GM12873 (cell line): ENCODE measurements at regions not wholly inside any gene's neighbourhood (a gene's known extent, or its start where the extent isn't known, plus 50 kb on each side); places are given as distances from the start of the nearest gene placed in this dataset.

Experiments used
- CTCF ChIP-seq: IDR thresholded peaks from 2 replicates; pipeline ENCODE4 v1.5.1; 2012; ENCODE audit warnings: low read depth, mild to moderate bottlenecking, moderate library complexity, low read length, control low read depth; ENCODE audit not compliant: insufficient read depth; ENCODE audit errors: missing control alignments

- TF ChIP-seq CTCF, result no peak
These were observed 117.1 kb downstream of the PHETA1 start for GRCh38 chr12:111251787-111252186.

- TF ChIP-seq CTCF, result no peak
These were observed 117.7 kb downstream of the PHETA1 start for GRCh38 chr12:111251058-111251730.

GRCh38 chr12:111250251-111250881 lies 118.5 kb downstream of the PHETA1 start:
- no peak for TF ChIP-seq CTCF

- TF ChIP-seq CTCF, result no peak
These were observed 119.1 kb downstream of the PHETA1 start for GRCh38 chr12:111249757-111250156.

GRCh38 chr12:111249018-111249370 lies 119.9 kb downstream of the PHETA1 start:
- TF ChIP-seq CTCF, result no peak

GRCh38 chr12:111248236-111249017 lies 120.5 kb downstream of the PHETA1 start:
- TF ChIP-seq CTCF, result no peak

GRCh38 chr12:111247083-111247783 lies 121.7 kb downstream of the PHETA1 start:
- TF ChIP-seq CTCF, result no peak
